HG03457 (cell line): ENCODE measurements at regions not wholly inside any gene's neighbourhood (a gene's known extent, or its start where the extent isn't known, plus 50 kb on each side); places are given as distances from the start of the nearest gene placed in this dataset.

Experiments used
- ATAC-seq: cut with Tn5 transposase; IDR thresholded peaks from one replicate; pipeline ENCODE4 v1.9.1; 2021; ENCODE audit warnings: moderate number of reproducible peaks; ENCODE audit not compliant: unreplicated experiment

- no peak for ATAC-seq
Measured at GRCh38 chr9:36463467-36463866, 63.4 kb upstream of the RNF38 start.

DNA sequence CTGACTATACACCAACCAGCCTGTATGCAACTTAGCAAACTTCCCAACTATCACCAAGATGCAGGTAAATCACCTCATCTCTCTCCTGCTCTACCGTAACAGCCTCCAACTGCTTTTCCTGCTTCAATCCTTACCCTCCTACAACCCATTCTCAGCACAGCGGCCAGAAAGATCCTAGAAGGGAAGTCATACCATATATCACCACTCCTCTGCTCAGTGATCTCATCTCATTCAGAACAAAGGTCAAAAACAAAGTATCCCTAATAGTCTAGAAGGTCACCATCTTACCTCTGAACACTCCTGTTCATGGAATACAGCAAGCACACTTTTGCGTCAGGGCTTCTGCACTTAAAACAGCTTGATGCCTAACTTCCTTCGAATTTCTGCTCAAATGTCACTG is 62.2 kb upstream of the RNF38 start:
- no peak for ATAC-seq

GRCh38 chr9:36461323-36461722 is 61.3 kb upstream of the RNF38 start:
- ATAC-seq: no peak

GRCh38 chr9:36458430-36458915 is 58.4 kb upstream of the RNF38 start:
- peak; percentile 54 for ATAC-seq

- no peak for ATAC-seq
Measured at GRCh38 chr9:36457836-36458429, 57.9 kb upstream of the RNF38 start.

GRCh38 chr9:36456480-36457065 is 56.5 kb upstream of the RNF38 start:
- ATAC-seq: no peak

DNA sequence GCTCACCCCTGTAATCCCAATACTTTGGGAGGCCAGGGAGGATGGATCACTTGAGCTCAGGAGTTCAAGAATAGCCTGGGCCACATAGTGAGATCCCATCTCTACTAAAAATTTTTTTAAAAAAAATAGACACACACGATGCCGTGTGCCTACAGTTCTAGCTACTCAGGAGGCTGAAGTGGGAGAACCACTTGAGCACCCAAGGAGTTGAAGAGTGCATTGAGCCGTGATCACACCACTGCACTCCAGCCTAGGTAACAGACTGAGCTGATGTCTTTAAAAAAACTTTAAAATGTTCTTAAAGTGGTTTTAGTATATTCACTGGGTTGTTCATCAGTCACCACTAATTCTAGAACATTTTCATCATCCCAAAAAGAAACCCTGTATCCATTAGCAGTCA is 51.9 kb upstream of the RNF38 start:
- no peak for ATAC-seq

GRCh38 chr9:36450110-36450732 is 50.2 kb upstream of the RNF38 start:
- ATAC-seq: no peak
